Neural cell (in vitro differentiated cells): ENCODE measurements at regions not wholly inside any gene's neighbourhood (a gene's known extent, or its start where the extent isn't known, plus 50 kb on each side); places are given as distances from the start of the nearest gene placed in this dataset.
A peak's percentile ranks its signal among the peaks of the same experiment; 100 is the strongest.

Experiments
- H2AFZ ChIP-seq: fragments of 200-600, 300-800 bp; sonication (generic), shearing (Covaris generic); 2 replicates; pipeline ENCODE4 v1.6.0; 2014; ENCODE audit warnings: low read depth, mild to moderate bottlenecking, antibody characterized with exemption, low read length, moderate library complexity
- H3F3A ChIP-seq: fragments of 200-600 bp; shearing (Covaris generic); 2 replicates; pipeline ENCODE4 v1.6.1; 2016; ENCODE audit warnings: mild to moderate bottlenecking, moderate library complexity, mixed read lengths, antibody characterized with exemption, low read length; ENCODE audit not compliant: insufficient read depth, poor library complexity, severe bottlenecking
- H3K27ac ChIP-seq: fragments of 200-600, 300-800 bp; sonication (generic), shearing (Covaris generic); 2 replicates; pipeline ENCODE4 v1.5.1; 2014; ENCODE audit warnings: mild to moderate bottlenecking, low read length, moderate library complexity
- H3K27me3 ChIP-seq: fragments of 300-800, 200-600 bp; sonication (generic), shearing (Covaris generic); 2 replicates; pipeline ENCODE4 v1.6.0; 2014; ENCODE audit warnings: mild to moderate bottlenecking, low read depth, low read length, moderate library complexity; ENCODE audit not compliant: insufficient read depth
- H3K36me3 ChIP-seq: fragments of 300-800, 200-600 bp; sonication (generic), shearing (Covaris generic); 2 replicates; pipeline ENCODE4 v1.5.1; 2014; ENCODE audit warnings: mild to moderate bottlenecking, antibody characterized with exemption, low read length, moderate library complexity; ENCODE audit not compliant: insufficient read depth
- H3K4me2 ChIP-seq: fragments of 300-800, 200-600 bp; sonication (generic), shearing (Covaris generic); 2 replicates; pipeline ENCODE4 v1.6.0; 2014; ENCODE audit warnings: mild to moderate bottlenecking, low read length
- H3K4me3 ChIP-seq: fragments of 300-800, 200-600 bp; sonication (generic), shearing (Covaris generic); 2 replicates; pipeline ENCODE4 v1.5.1; 2014; ENCODE audit warnings: mild to moderate bottlenecking, low read length, moderate library complexity
- H3K79me2 ChIP-seq: fragments of 200-600 bp; shearing (Covaris generic); replicated peaks from 2 replicates; pipeline ENCODE4 v1.6.0; 2014; ENCODE audit warnings: mild to moderate bottlenecking, low read length, moderate library complexity; ENCODE audit not compliant: insufficient read depth
- H3K9ac ChIP-seq: fragments of 300-800, 200-600 bp; sonication (generic), shearing (Covaris generic); 2 replicates; pipeline ENCODE4 v1.6.1; 2016; ENCODE audit warnings: mild to moderate bottlenecking, low read length, mixed read lengths
- H3K9me2 ChIP-seq: fragments of 200-600 bp; shearing (Covaris generic); 2 replicates; pipeline ENCODE4 v1.6.1; 2016; ENCODE audit warnings: mild to moderate bottlenecking, low read length, mixed read lengths; ENCODE audit not compliant: insufficient read depth
- H3K9me3 ChIP-seq: fragments of 200-600, 300-800 bp; sonication (generic), shearing (Covaris generic); 2 replicates; pipeline ENCODE4 v1.6.1; 2016; ENCODE audit warnings: mild to moderate bottlenecking, mixed run types, low read length, moderate library complexity, mixed read lengths
- H4K20me1 ChIP-seq: fragments of 200-600 bp; shearing (Covaris generic); 2 replicates; pipeline ENCODE4 v1.6.1; 2016; ENCODE audit warnings: mild to moderate bottlenecking, mixed run types; ENCODE audit not compliant: insufficient read depth
- EP300 ChIP-seq: fragments of 450-650 bp; conservative IDR thresholded peaks from 2 replicates; pipeline ENCODE4 v1.6.1; 2014; ENCODE audit warnings: antibody characterized with exemption, mild to moderate bottlenecking, moderate library complexity; ENCODE audit not compliant: poor library complexity, severe bottlenecking
- EZH2 ChIP-seq: fragments of 200-600, 300-800 bp; shearing (Covaris generic), sonication (generic); IDR thresholded peaks from 2 replicates; pipeline ENCODE4 v1.6.1; 2014; ENCODE audit warnings: antibody characterized with exemption, low read length, borderline replicate concordance, mild to moderate bottlenecking; ENCODE audit not compliant: insufficient read depth, poor library complexity, severe bottlenecking
- MXI1 ChIP-seq: fragments of 450-650 bp; conservative IDR thresholded peaks from 2 replicates; pipeline ENCODE4 v1.6.1; 2014; ENCODE audit warnings: antibody characterized with exemption, mild to moderate bottlenecking; ENCODE audit not compliant: poor library complexity, severe bottlenecking
- POLR2AphosphoS5 ChIP-seq: IDR thresholded peaks from 2 replicates; pipeline ENCODE4 v1.6.1; 2012
- RAD21 ChIP-seq: fragments of 450-650 bp; conservative IDR thresholded peaks from 2 replicates; pipeline ENCODE4 v1.6.1; 2014; ENCODE audit warnings: antibody characterized with exemption, mild to moderate bottlenecking, moderate library complexity
- SMC3 ChIP-seq: fragments of 450-650 bp; conservative IDR thresholded peaks from 2 replicates; pipeline ENCODE4 v1.6.1; 2014; ENCODE audit warnings: antibody characterized with exemption, mild to moderate bottlenecking, moderate library complexity; ENCODE audit not compliant: poor library complexity
- TAF1 ChIP-seq: IDR thresholded peaks from 2 replicates; pipeline ENCODE4 v1.6.1; 2012; ENCODE audit warnings: low read depth
- TF ChIP-seq, protein P1 (sequence below): fragments of 450-650 bp; IDR thresholded peaks from 2 replicates; pipeline ENCODE4 v1.5.1; 2014; ENCODE audit warnings: antibody characterized with exemption, mild to moderate bottlenecking, moderate library complexity; ENCODE audit not compliant: poor library complexity, severe bottlenecking
- TF ChIP-seq, protein P2 (sequence below): IDR thresholded peaks from 2 replicates; pipeline ENCODE4 v1.6.1; 2012; ENCODE audit warnings: borderline replicate concordance

DNA sequence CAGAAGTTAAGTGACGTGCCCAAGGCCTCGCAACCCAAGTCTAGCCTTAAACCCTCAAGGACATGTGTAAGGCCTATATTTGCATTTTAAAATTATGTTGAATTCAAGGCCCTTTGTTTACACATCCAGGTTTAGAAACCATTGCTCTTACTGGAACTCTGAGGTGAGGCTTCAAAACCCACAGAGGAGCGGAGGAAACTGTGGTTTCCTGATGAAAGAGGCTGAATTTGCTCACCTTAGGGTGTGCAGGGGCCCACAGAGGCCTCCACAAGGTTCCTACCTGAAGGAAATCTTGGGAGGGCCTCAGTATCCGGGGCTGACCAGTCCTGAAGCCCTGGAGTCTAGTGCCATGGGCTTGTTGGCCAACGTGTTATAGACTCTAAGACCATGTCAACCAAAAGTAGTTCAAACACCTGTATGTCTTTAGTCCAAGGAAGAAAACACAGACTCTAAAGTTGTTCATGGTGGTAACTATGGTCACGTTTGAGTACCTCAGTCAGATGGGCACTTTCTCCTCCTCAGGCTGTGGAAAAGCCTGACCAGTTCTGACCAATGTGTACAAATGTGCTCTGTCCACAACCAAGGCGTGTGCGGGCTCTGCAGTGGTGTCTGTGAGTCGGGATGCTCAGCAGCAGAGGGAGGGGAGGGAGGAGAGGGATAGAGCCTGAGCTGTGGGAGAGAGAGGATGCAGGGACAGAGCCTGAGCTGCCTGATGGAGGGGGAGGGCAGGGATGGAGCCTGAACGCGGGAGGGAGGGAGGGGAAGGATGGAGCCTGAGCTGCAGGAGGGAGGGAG lies 124.6 kb upstream of the ERCC6L2 start:
- Histone ChIP-seq H3K4me2 (no peak overlapping the region), H3K4me3 (no peak overlapping the region), H3K9me2 (no peaks in the 10 kb centered on the region), H3K27me3 (peaks cover 4% of the 10 kb centered on the region), H3K36me3 (no peaks in the 10 kb centered on the region), H3F3A (no peaks in the 10 kb centered on the region), H4K20me1 (no peaks in the 10 kb centered on the region), H3K9me3 (no peaks in the 10 kb centered on the region), H3K9ac (no peak overlapping the region), H3K27ac (no peak overlapping the region), H3K79me2 (no peaks in the 10 kb centered on the region), H2AFZ (no peak overlapping the region)
- no peak for TF ChIP-seq TAF1
- TF ChIP-seq, protein P1, sequence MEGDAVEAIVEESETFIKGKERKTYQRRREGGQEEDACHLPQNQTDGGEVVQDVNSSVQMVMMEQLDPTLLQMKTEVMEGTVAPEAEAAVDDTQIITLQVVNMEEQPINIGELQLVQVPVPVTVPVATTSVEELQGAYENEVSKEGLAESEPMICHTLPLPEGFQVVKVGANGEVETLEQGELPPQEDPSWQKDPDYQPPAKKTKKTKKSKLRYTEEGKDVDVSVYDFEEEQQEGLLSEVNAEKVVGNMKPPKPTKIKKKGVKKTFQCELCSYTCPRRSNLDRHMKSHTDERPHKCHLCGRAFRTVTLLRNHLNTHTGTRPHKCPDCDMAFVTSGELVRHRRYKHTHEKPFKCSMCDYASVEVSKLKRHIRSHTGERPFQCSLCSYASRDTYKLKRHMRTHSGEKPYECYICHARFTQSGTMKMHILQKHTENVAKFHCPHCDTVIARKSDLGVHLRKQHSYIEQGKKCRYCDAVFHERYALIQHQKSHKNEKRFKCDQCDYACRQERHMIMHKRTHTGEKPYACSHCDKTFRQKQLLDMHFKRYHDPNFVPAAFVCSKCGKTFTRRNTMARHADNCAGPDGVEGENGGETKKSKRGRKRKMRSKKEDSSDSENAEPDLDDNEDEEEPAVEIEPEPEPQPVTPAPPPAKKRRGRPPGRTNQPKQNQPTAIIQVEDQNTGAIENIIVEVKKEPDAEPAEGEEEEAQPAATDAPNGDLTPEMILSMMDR = no peak

DNA sequence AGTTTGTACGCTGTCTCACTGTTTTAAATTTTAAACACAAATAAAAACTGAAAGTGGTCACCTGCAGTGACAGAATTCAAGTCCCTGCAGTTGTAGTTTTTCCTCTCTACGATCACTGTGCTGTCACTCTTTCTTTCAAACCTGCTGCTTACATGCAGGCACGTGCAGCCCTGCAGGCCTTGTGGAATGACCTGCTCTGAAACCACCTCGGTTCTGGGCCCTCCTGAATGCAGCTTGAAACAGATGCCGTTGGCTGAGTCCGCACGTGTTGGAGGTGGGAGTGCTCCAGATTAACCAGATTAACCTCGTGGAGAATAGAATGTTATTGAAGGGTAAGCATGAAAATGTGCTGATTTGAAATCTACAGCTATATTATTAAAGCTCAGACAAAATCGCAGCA lies 126.0 kb upstream of the ERCC6L2 start:
- H3K9ac ChIP-seq = peak overlapping the region; percentile 1
- H3K27me3 ChIP-seq = peaks cover 4% of the 10 kb centered on the region
- H3K4me3 ChIP-seq = no peak overlapping the region
- no peaks in the 10 kb centered on the region for H3K9me2 ChIP-seq
- TF ChIP-seq, protein P2, sequence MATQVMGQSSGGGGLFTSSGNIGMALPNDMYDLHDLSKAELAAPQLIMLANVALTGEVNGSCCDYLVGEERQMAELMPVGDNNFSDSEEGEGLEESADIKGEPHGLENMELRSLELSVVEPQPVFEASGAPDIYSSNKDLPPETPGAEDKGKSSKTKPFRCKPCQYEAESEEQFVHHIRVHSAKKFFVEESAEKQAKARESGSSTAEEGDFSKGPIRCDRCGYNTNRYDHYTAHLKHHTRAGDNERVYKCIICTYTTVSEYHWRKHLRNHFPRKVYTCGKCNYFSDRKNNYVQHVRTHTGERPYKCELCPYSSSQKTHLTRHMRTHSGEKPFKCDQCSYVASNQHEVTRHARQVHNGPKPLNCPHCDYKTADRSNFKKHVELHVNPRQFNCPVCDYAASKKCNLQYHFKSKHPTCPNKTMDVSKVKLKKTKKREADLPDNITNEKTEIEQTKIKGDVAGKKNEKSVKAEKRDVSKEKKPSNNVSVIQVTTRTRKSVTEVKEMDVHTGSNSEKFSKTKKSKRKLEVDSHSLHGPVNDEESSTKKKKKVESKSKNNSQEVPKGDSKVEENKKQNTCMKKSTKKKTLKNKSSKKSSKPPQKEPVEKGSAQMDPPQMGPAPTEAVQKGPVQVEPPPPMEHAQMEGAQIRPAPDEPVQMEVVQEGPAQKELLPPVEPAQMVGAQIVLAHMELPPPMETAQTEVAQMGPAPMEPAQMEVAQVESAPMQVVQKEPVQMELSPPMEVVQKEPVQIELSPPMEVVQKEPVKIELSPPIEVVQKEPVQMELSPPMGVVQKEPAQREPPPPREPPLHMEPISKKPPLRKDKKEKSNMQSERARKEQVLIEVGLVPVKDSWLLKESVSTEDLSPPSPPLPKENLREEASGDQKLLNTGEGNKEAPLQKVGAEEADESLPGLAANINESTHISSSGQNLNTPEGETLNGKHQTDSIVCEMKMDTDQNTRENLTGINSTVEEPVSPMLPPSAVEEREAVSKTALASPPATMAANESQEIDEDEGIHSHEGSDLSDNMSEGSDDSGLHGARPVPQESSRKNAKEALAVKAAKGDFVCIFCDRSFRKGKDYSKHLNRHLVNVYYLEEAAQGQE = no peak
- TF ChIP-seq EZH2 = no peak
- TF ChIP-seq TAF1 = no peak
- TF ChIP-seq RAD21 = no peak
- TF ChIP-seq MXI1 = no peak
- TF ChIP-seq, protein P1 = no peak
- no peak for TF ChIP-seq POLR2AphosphoS5
- TF ChIP-seq SMC3 = no peak
- no peak for TF ChIP-seq EP300
- H3K9me3 ChIP-seq = no peaks in the 10 kb centered on the region
- no peaks in the 10 kb centered on the region for H3F3A ChIP-seq
- no peaks in the 10 kb centered on the region for H4K20me1 ChIP-seq
- no peaks in the 10 kb centered on the region for H3K36me3 ChIP-seq
- H3K79me2 ChIP-seq = no peaks in the 10 kb centered on the region
- H2AFZ ChIP-seq = no peak overlapping the region
- H3K27ac ChIP-seq = no peak overlapping the region
- H3K4me2 ChIP-seq = no peak overlapping the region
